GM23338 (cell line): ENCODE measurements at regions not wholly inside any gene's neighbourhood (a gene's known extent, or its start where the extent isn't known, plus 50 kb on each side); places are given as distances from the start of the nearest gene placed in this dataset.

ENCODE experiments used
- ATAC-seq: fragments of 200-7000 bp; cut with Tn5 transposase; 3 replicates; pipeline ENCODE4 v1.9.1; 2020
- DNase-seq: peaks from one replicate; pipeline ENCODE4 v3.0.0-alpha.2; 2015; ENCODE audit warnings: low spot score
- H2AFZ ChIP-seq: fragments of 200-600 bp; sonication (generic); 2 replicates; pipeline ENCODE4 v1.8.0; 2016; ENCODE audit warnings: antibody characterized with exemption, mild to moderate bottlenecking, moderate library complexity
- H3F3A ChIP-seq: fragments of 200-600 bp; sonication (generic); replicated peaks from 2 replicates; pipeline ENCODE4 v1.8.0; 2017; ENCODE audit warnings: antibody characterized with exemption, mixed run types, low read depth
- H3K27ac ChIP-seq: fragments of 200-600 bp; sonication (generic); 2 replicates; pipeline ENCODE4 v1.6.1; 2016; ENCODE audit warnings: low read depth
- H3K27me3 ChIP-seq: fragments of 200-600 bp; sonication (generic); 2 replicates; pipeline ENCODE4 v1.8.0; 2016; ENCODE audit warnings: mild to moderate bottlenecking, mixed run types, moderate library complexity; ENCODE audit not compliant: insufficient read depth
- H3K36me3 ChIP-seq: fragments of 200-600 bp; sonication (generic); 2 replicates; pipeline ENCODE4 v1.8.0; 2016; ENCODE audit warnings: mild to moderate bottlenecking; ENCODE audit not compliant: insufficient read depth
- H3K4me1 ChIP-seq: fragments of 200-600 bp; sonication (generic); 2 replicates; pipeline ENCODE4 v1.8.0; 2016; ENCODE audit warnings: mild to moderate bottlenecking, moderate library complexity; ENCODE audit not compliant: insufficient read depth
- H3K4me2 ChIP-seq: fragments of 200-600 bp; sonication (generic); 2 replicates; pipeline ENCODE4 v1.7.1; 2017; ENCODE audit warnings: mixed run types
- H3K4me3 ChIP-seq: fragments of 200-600 bp; sonication (generic); 2 replicates; pipeline ENCODE4 v1.6.1; 2016; ENCODE audit warnings: mixed run types
- H3K79me2 ChIP-seq: fragments of 200-600 bp; sonication (generic); replicated peaks from 2 replicates; pipeline ENCODE4 v1.8.0; 2017; ENCODE audit warnings: mild to moderate bottlenecking; ENCODE audit not compliant: insufficient read depth
- H3K9me2 ChIP-seq: fragments of 200-600 bp; sonication (generic); 2 replicates; pipeline ENCODE4 v1.8.0; 2017; ENCODE audit not compliant: insufficient read depth
- H4K20me1 ChIP-seq: fragments of 200-600 bp; sonication (generic); replicated peaks from 2 replicates; pipeline ENCODE4 v1.8.0; 2017; ENCODE audit warnings: mild to moderate bottlenecking; ENCODE audit not compliant: insufficient read depth
- H3K27ac Mint-ChIP-seq: 2 replicates; pipeline ENCODE4 v1.8.0; 2020; ENCODE audit warnings: inconsistent platforms, mild to moderate bottlenecking, moderate library complexity, mixed read lengths
- H3K27me3 Mint-ChIP-seq: 3 replicates; pipeline ENCODE4 v1.8.0; 2022; ENCODE audit warnings: low read depth, mild to moderate bottlenecking, moderate library complexity, mixed read lengths, inconsistent platforms; ENCODE audit not compliant: insufficient read depth, poor library complexity
- H3K36me3 Mint-ChIP-seq: 3 replicates; pipeline ENCODE4 v1.8.0; 2021; ENCODE audit warnings: low read depth, mild to moderate bottlenecking, inconsistent platforms, moderate library complexity, mixed read lengths
- H3K4me1 Mint-ChIP-seq: 3 replicates; pipeline ENCODE4 v1.8.0; 2020; ENCODE audit warnings: mild to moderate bottlenecking, inconsistent platforms, mixed read lengths
- H3K4me3 Mint-ChIP-seq: 3 replicates; pipeline ENCODE4 v1.8.0; 2021; ENCODE audit warnings: moderate library complexity, mild to moderate bottlenecking, inconsistent platforms, mixed read lengths
- H3K9me3 Mint-ChIP-seq: 3 replicates; pipeline ENCODE4 v1.8.0; 2020; ENCODE audit warnings: moderate library complexity, mild to moderate bottlenecking, inconsistent platforms, mixed read lengths
- CREB1 ChIP-seq: fragments of 250-450 bp; sonication (Bioruptor Pico); IDR thresholded peaks from 2 replicates; pipeline ENCODE4 v1.5.0; 2020; ENCODE audit warnings: low read depth, mild to moderate bottlenecking, moderate library complexity
- EZH2 ChIP-seq: fragments of 200-600 bp; sonication (generic); IDR thresholded peaks from one replicate; pipeline ENCODE4 v1.8.0; 2017; ENCODE audit warnings: antibody characterized with exemption, mild to moderate bottlenecking, low read depth; ENCODE audit not compliant: unreplicated experiment
- EZH2phosphoT487 ChIP-seq: fragments of 200-600 bp; sonication (generic); IDR thresholded peaks from one replicate; pipeline ENCODE4 v1.8.1; 2018; ENCODE audit warnings: antibody characterized with exemption; ENCODE audit not compliant: unreplicated experiment
- JUNB ChIP-seq: IDR thresholded peaks from one replicate; pipeline ENCODE4 v1.6.1; 2016; ENCODE audit warnings: antibody characterized with exemption; ENCODE audit not compliant: unreplicated experiment
- NANOG ChIP-seq: IDR thresholded peaks from 2 replicates; pipeline ENCODE4 v1.6.1; 2016; ENCODE audit warnings: antibody characterized with exemption, borderline replicate concordance
- POLR2AphosphoS5 ChIP-seq: IDR thresholded peaks from 2 replicates; pipeline ENCODE4 v1.6.1; 2016; ENCODE audit warnings: antibody characterized with exemption, low read depth
- STAT1 ChIP-seq: IDR thresholded peaks from one replicate; pipeline ENCODE4 v1.6.1; 2016; ENCODE audit warnings: antibody characterized with exemption; ENCODE audit not compliant: unreplicated experiment
- ZNF114 ChIP-seq: fragments of 250-450 bp; sonication (Bioruptor Pico); IDR thresholded peaks from 2 replicates; pipeline ENCODE4 v1.5.0; 2020; ENCODE audit warnings: mild to moderate bottlenecking, moderate library complexity
- ZNF331 ChIP-seq: fragments of 250-450 bp; sonication (Bioruptor Pico); IDR thresholded peaks from 2 replicates; pipeline ENCODE4 v1.5.0; 2020; ENCODE audit warnings: low read depth, mild to moderate bottlenecking, moderate library complexity
- TF ChIP-seq, protein P1 (sequence below): IDR thresholded peaks from one replicate; pipeline ENCODE4 v1.6.1; 2018; ENCODE audit warnings: antibody characterized with exemption; ENCODE audit not compliant: unreplicated experiment
- TF ChIP-seq, protein P2 (sequence below): IDR thresholded peaks from 2 replicates; pipeline ENCODE4 v1.6.1; 2016; ENCODE audit warnings: antibody characterized with exemption
- TF ChIP-seq, protein P3 (sequence below): fragments of 250-450 bp; sonication (Bioruptor Pico); IDR thresholded peaks from 2 replicates; pipeline ENCODE4 v1.5.0; 2020; ENCODE audit warnings: mild to moderate bottlenecking, moderate library complexity
- TF ChIP-seq, protein P4 (sequence below), 2 experiments: fragments of 200-600 bp in 1 of 2; sonication (generic) in 1 of 2; conservative IDR thresholded peaks; 2 replicates each; pipeline versions ENCODE4 v1.5.1 to v1.6.1; 2016 to 2017; ENCODE audit warnings: antibody characterized with exemption in 2 of 2, low read depth in 2 of 2, mild to moderate bottlenecking in 2 of 2, moderate library complexity in 1 of 2

DNA sequence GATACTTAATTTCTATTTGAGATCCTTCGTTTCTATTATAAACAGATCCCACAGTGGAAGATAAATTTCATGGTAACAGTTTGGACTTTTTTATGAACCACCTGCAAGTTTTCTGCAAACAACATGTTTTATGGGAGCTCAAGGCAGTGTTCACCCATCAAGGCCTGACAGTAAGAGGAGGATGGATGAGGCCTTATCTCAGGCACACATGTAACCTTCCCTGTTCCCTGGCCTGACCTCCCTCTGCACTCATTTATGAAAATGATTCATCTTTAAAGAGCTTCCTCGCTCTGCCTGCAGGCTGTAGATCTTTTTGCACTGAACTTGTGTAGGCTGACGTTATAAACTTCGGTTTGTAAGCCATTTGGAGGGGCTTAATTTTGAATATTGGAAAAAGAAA is 500.1 kb downstream of the GATA3 start:
- no peaks in the 10 kb centered on the region for H3K4me1 Mint-ChIP-seq
- H3K9me2 ChIP-seq: no peaks in the 10 kb centered on the region; the same call in 1 of the 2 replicates
- no peak for TF ChIP-seq STAT1
- no peak for TF ChIP-seq ZNF331 (CRISPR knock-in tag)
- TF ChIP-seq, protein P1, sequence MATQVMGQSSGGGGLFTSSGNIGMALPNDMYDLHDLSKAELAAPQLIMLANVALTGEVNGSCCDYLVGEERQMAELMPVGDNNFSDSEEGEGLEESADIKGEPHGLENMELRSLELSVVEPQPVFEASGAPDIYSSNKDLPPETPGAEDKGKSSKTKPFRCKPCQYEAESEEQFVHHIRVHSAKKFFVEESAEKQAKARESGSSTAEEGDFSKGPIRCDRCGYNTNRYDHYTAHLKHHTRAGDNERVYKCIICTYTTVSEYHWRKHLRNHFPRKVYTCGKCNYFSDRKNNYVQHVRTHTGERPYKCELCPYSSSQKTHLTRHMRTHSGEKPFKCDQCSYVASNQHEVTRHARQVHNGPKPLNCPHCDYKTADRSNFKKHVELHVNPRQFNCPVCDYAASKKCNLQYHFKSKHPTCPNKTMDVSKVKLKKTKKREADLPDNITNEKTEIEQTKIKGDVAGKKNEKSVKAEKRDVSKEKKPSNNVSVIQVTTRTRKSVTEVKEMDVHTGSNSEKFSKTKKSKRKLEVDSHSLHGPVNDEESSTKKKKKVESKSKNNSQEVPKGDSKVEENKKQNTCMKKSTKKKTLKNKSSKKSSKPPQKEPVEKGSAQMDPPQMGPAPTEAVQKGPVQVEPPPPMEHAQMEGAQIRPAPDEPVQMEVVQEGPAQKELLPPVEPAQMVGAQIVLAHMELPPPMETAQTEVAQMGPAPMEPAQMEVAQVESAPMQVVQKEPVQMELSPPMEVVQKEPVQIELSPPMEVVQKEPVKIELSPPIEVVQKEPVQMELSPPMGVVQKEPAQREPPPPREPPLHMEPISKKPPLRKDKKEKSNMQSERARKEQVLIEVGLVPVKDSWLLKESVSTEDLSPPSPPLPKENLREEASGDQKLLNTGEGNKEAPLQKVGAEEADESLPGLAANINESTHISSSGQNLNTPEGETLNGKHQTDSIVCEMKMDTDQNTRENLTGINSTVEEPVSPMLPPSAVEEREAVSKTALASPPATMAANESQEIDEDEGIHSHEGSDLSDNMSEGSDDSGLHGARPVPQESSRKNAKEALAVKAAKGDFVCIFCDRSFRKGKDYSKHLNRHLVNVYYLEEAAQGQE: no peak
- TF ChIP-seq NANOG: no peak
- TF ChIP-seq EZH2phosphoT487: no peak
- TF ChIP-seq, protein P2, sequence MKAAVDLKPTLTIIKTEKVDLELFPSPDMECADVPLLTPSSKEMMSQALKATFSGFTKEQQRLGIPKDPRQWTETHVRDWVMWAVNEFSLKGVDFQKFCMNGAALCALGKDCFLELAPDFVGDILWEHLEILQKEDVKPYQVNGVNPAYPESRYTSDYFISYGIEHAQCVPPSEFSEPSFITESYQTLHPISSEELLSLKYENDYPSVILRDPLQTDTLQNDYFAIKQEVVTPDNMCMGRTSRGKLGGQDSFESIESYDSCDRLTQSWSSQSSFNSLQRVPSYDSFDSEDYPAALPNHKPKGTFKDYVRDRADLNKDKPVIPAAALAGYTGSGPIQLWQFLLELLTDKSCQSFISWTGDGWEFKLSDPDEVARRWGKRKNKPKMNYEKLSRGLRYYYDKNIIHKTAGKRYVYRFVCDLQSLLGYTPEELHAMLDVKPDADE: no peak
- TF ChIP-seq POLR2AphosphoS5: no peak
- TF ChIP-seq, protein P3, sequence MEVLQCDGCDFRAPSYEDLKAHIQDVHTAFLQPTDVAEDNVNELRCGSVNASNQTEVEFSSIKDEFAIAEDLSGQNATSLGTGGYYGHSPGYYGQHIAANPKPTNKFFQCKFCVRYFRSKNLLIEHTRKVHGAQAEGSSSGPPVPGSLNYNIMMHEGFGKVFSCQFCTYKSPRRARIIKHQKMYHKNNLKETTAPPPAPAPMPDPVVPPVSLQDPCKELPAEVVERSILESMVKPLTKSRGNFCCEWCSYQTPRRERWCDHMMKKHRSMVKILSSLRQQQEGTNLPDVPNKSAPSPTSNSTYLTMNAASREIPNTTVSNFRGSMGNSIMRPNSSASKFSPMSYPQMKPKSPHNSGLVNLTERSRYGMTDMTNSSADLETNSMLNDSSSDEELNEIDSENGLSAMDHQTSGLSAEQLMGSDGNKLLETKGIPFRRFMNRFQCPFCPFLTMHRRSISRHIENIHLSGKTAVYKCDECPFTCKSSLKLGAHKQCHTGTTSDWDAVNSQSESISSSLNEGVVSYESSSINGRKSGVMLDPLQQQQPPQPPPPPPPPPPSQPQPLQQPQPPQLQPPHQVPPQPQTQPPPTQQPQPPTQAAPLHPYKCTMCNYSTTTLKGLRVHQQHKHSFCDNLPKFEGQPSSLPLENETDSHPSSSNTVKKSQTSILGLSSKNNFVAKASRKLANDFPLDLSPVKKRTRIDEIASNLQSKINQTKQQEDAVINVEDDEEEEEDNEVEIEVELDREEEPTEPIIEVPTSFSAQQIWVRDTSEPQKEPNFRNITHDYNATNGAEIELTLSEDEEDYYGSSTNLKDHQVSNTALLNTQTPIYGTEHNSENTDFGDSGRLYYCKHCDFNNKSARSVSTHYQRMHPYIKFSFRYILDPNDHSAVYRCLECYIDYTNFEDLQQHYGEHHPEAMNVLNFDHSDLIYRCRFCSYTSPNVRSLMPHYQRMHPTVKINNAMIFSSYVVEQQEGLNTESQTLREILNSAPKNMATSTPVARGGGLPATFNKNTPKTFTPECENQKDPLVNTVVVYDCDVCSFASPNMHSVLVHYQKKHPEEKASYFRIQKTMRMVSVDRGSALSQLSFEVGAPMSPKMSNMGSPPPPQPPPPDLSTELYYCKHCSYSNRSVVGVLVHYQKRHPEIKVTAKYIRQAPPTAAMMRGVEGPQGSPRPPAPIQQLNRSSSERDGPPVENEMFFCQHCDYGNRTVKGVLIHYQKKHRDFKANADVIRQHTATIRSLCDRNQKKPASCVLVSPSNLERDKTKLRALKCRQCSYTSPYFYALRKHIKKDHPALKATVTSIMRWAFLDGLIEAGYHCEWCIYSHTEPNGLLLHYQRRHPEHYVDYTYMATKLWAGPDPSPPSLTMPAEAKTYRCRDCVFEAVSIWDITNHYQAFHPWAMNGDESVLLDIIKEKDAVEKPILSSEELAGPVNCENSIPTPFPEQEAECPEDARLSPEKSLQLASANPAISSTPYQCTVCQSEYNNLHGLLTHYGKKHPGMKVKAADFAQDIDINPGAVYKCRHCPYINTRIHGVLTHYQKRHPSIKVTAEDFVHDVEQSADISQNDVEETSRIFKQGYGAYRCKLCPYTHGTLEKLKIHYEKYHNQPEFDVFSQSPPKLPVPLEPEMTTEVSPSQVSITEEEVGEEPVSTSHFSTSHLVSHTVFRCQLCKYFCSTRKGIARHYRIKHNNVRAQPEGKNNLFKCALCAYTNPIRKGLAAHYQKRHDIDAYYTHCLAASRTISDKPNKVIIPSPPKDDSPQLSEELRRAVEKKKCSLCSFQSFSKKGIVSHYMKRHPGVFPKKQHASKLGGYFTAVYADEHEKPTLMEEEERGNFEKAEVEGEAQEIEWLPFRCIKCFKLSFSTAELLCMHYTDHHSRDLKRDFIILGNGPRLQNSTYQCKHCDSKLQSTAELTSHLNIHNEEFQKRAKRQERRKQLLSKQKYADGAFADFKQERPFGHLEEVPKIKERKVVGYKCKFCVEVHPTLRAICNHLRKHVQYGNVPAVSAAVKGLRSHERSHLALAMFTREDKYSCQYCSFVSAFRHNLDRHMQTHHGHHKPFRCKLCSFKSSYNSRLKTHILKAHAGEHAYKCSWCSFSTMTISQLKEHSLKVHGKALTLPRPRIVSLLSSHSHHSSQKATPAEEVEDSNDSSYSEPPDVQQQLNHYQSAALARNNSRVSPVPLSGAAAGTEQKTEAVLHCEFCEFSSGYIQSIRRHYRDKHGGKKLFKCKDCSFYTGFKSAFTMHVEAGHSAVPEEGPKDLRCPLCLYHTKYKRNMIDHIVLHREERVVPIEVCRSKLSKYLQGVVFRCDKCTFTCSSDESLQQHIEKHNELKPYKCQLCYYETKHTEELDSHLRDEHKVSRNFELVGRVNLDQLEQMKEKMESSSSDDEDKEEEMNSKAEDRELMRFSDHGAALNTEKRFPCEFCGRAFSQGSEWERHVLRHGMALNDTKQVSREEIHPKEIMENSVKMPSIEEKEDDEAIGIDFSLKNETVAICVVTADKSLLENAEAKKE (CRISPR knock-in tag): no peak
- TF ChIP-seq CREB1: no peak
- no peak for TF ChIP-seq ZNF114 (CRISPR knock-in tag)
- TF ChIP-seq, protein P4, sequence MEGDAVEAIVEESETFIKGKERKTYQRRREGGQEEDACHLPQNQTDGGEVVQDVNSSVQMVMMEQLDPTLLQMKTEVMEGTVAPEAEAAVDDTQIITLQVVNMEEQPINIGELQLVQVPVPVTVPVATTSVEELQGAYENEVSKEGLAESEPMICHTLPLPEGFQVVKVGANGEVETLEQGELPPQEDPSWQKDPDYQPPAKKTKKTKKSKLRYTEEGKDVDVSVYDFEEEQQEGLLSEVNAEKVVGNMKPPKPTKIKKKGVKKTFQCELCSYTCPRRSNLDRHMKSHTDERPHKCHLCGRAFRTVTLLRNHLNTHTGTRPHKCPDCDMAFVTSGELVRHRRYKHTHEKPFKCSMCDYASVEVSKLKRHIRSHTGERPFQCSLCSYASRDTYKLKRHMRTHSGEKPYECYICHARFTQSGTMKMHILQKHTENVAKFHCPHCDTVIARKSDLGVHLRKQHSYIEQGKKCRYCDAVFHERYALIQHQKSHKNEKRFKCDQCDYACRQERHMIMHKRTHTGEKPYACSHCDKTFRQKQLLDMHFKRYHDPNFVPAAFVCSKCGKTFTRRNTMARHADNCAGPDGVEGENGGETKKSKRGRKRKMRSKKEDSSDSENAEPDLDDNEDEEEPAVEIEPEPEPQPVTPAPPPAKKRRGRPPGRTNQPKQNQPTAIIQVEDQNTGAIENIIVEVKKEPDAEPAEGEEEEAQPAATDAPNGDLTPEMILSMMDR (conservative IDR thresholded peaks at IDR 0.05; ENCODE audit: low read depth in 2 of 2): no peak
- TF ChIP-seq EZH2: no peak
- no peak for TF ChIP-seq JUNB
- no peak overlapping the region for H3K27ac ChIP-seq
- no peak for ATAC-seq
- H3K27me3 ChIP-seq: no peaks in the 10 kb centered on the region
- H3K4me3 ChIP-seq: no peak overlapping the region
- no peaks in the 10 kb centered on the region for H3K36me3 ChIP-seq
- H4K20me1 ChIP-seq: no peaks in the 10 kb centered on the region
- H3K79me2 ChIP-seq: no peaks in the 10 kb centered on the region
- H3K36me3 Mint-ChIP-seq: no peaks in the 10 kb centered on the region
- H2AFZ ChIP-seq: no peak overlapping the region
- H3K4me2 ChIP-seq: no peak overlapping the region
- H3K27me3 Mint-ChIP-seq: peaks cover 3% of the 10 kb centered on the region
- no peak for DNase-seq
- no peaks in the 10 kb centered on the region for H3K9me3 Mint-ChIP-seq
- H3K4me1 ChIP-seq: no peaks in the 10 kb centered on the region
- no peak overlapping the region for H3K27ac Mint-ChIP-seq
- H3K4me3 Mint-ChIP-seq: no peak overlapping the region
- no peaks in the 10 kb centered on the region for H3F3A ChIP-seq
